H1 (cell line): ENCODE measurements at regions not wholly inside any gene's neighbourhood (a gene's known extent, or its start where the extent isn't known, plus 50 kb on each side); places are given as distances from the start of the nearest gene placed in this dataset.

Source experiments
- RXRA ChIP-seq: IDR thresholded peaks from 2 replicates; pipeline ENCODE4 v1.6.1; 2011; ENCODE audit warnings: low read depth, mild to moderate bottlenecking, low read length, moderate library complexity; ENCODE audit not compliant: insufficient read depth
- TF ChIP-seq, protein P1 (sequence below), 3 experiments: IDR thresholded peaks; 1 replicate in 2 of 3; 2 replicates in 1 of 3; pipeline versions ENCODE4 v1.5.1 to v1.6.1; 2011; ENCODE audit warnings: low read length in 3 of 3, mild to moderate bottlenecking in 3 of 3, inconsistent platforms in 2 of 3, low read depth in 1 of 3, moderate library complexity in 1 of 3; ENCODE audit not compliant: insufficient read depth in 1 of 3; ENCODE audit errors: control extremely low read depth in 1 of 3

DNA sequence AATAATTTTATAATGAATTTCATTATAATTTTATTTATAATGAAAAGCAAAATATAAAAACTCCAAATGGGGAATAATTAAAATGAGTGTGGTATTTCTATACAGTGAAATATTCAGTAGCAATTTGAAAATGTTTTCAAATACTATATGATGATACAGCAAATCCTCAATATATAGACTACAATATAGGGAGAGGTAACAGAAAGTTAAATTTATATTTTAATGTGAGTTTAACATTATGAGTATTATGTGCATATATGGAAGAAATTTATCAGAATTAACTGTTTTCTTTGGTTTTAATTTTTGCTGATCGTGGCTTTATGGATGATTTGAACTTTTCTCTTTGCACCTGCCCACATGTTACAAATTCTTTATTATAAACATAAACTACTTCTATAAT lies 500.9 kb upstream of the ARRDC3 start:
- TF ChIP-seq, protein P1, sequence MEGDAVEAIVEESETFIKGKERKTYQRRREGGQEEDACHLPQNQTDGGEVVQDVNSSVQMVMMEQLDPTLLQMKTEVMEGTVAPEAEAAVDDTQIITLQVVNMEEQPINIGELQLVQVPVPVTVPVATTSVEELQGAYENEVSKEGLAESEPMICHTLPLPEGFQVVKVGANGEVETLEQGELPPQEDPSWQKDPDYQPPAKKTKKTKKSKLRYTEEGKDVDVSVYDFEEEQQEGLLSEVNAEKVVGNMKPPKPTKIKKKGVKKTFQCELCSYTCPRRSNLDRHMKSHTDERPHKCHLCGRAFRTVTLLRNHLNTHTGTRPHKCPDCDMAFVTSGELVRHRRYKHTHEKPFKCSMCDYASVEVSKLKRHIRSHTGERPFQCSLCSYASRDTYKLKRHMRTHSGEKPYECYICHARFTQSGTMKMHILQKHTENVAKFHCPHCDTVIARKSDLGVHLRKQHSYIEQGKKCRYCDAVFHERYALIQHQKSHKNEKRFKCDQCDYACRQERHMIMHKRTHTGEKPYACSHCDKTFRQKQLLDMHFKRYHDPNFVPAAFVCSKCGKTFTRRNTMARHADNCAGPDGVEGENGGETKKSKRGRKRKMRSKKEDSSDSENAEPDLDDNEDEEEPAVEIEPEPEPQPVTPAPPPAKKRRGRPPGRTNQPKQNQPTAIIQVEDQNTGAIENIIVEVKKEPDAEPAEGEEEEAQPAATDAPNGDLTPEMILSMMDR (IDR thresholded peaks at IDR 0.05; ENCODE audit: control extremely low read depth in 1 of 3, insufficient read depth in 1 of 3, low read depth in 1 of 3, low read length in 3 of 3): no peak
- no peak for TF ChIP-seq RXRA
